Thymus (tissue), 11 donors: ENCODE measurements at regions not wholly inside any gene's neighbourhood (a gene's known extent, or its start where the extent isn't known, plus 50 kb on each side); places are given as distances from the start of the nearest gene placed in this dataset.

ENCODE experiments used
- DNase-seq, 9 donors: peaks; one replicate each; pipeline ENCODE4 v3.0.0-alpha.2; 2013; ENCODE audit warnings: low spot score in 9 of 9, low read depth in 6 of 9, missing footprints in 1 of 9
- H3K27ac ChIP-seq, 2 donors: one replicate each; pipeline ENCODE4 v1.5.1; 2013; ENCODE audit warnings: control low read depth in 1 of 2, low read depth in 1 of 2, low read length in 1 of 2, mild to moderate bottlenecking in 1 of 2, moderate library complexity in 1 of 2
- H3K27me3 ChIP-seq, 2 donors: one replicate each; pipeline ENCODE4 v1.5.1; 2013; ENCODE audit warnings: low read length in 1 of 2; ENCODE audit not compliant: control insufficient read depth in 2 of 2, insufficient read depth in 1 of 2
- H3K36me3 ChIP-seq, 2 donors: one replicate each; pipeline ENCODE4 v1.5.1; 2013; ENCODE audit warnings: low read length in 1 of 2, mild to moderate bottlenecking in 1 of 2, moderate library complexity in 1 of 2; ENCODE audit not compliant: control insufficient read depth in 2 of 2, insufficient read depth in 2 of 2
- H3K4me1 ChIP-seq, 2 donors: one replicate each; pipeline ENCODE4 v1.5.1; 2013; ENCODE audit warnings: low read length in 2 of 2; ENCODE audit not compliant: control insufficient read depth in 2 of 2, insufficient read depth in 2 of 2
- H3K4me3 ChIP-seq, 2 donors: one replicate each; pipeline ENCODE4 v1.5.1; 2013; ENCODE audit warnings: low read length in 2 of 2, control low read depth in 1 of 2, mild to moderate bottlenecking in 1 of 2
- H3K9me3 ChIP-seq, 2 donors: one replicate each; pipeline ENCODE4 v1.5.1; 2013; ENCODE audit warnings: low read length in 1 of 2, mild to moderate bottlenecking in 1 of 2; ENCODE audit not compliant: control insufficient read depth in 2 of 2, insufficient read depth in 1 of 2
- WGBS: extraction: QIAGEN DNeasy Blood & Tissue Kit; methylation state at CpG from one replicate; pipeline ENCODE4 v1.1.7; 2013; 5-methylcytosine and 5-hydroxymethylcytosine counted together
- donor health status: healthy.

DNA sequence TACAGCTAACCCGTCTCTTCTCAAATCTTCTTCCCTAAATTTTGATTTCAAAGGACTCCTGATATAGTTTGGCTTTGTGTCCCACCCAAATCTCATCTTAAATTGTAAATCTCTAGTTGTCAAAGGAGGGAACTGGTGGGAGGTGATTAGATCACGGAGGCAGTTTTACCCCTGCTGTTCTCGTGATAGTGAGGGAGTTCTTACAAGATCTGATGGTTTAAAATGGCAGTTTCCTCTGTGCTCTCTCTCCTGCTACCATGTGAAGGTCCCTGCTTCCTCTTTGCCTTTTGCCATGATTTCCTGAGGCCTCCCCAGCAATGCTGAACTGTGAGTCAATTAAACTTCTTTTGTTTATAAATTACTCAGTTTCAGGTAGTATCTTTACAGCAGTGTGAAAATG, 269.3 kb downstream of the POLR1F start:
- WGBS: 60% methylated on average over 3 of the region's 3 CpGs
- DNase-seq: no peak
- Histone ChIP-seq H3K27ac (no peak overlapping the region), H3K36me3 (no peaks in the 10 kb centered on the region), H3K4me1 (no peaks in the 10 kb centered on the region), H3K27me3 (no peaks in the 10 kb centered on the region), H3K4me3 (no peak overlapping the region), H3K9me3 (no peaks in the 10 kb centered on the region)

DNA sequence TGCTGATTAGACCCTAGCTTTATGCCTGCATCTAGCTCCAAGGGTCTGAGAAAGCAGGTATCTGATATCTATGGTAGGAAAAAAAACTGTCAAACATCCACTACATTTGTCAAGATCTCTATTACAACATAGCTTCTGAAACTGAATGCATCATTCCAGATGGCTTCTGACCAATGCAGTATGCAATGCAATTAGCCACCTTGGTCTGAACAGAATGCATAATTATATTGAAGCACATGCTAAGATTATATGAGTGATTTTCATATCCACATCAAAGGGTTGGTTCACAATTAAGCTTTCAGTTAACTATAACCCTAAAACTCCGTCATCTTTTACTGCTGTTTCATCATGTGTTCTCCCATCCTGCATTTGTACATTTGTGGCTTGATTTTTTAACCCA, 271.4 kb downstream of the POLR1F start:
- no peak for DNase-seq
- no peak overlapping the region for H3K4me3 ChIP-seq
- no peak overlapping the region for H3K27ac ChIP-seq
- no peaks in the 10 kb centered on the region for H3K4me1 ChIP-seq
- no peaks in the 10 kb centered on the region for H3K9me3 ChIP-seq
- 91% methylated on average over 1 of the region's 1 CpG for WGBS
- no peaks in the 10 kb centered on the region for H3K36me3 ChIP-seq
- H3K27me3 ChIP-seq: no peaks in the 10 kb centered on the region

DNA sequence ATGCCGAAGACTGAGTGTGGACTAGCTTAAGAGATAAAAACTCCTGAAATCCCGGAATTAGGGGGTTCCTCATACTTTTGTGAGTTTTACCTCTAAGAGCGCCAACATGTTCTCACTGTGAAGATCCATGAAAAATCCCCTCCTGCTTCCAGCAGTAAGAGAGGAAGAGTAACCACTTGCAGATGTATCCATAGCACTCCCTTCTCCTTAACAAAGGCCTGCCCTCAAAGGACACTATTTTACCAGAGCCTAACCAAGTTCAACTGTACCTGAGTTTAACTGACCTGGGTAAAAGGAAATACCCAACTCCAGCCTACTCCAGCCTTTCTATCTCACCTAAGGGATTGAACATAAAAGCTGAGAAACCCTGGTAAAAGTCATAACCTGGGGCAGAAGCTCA, 280.9 kb downstream of the POLR1F start:
- no peak overlapping the region for H3K4me3 ChIP-seq
- no peaks in the 10 kb centered on the region for H3K4me1 ChIP-seq
- H3K27ac ChIP-seq: no peak overlapping the region
- H3K36me3 ChIP-seq: no peaks in the 10 kb centered on the region
- H3K27me3 ChIP-seq: no peaks in the 10 kb centered on the region
- no peak for DNase-seq
- WGBS: 94% methylated on average over 3 of the region's 3 CpGs
- no peaks in the 10 kb centered on the region for H3K9me3 ChIP-seq

DNA sequence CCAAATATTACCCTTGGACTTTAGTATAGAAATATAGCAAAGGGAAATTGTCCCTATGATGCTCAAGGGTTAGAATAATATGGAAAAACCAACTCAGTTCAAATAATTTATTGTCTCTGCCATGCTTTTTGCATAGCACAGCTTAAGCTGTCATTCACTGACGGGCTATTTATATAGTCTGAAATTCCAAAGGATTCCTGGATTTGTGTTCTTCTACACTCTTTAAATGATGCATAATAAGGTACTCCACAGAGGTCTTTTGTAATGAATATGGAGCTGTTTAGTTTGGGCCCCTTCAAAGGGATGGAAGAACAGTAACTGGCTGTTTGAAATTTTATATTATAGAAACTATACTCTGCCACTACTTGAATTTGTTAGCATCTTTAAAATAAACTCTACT, 276.6 kb upstream of the FERD3L start:
- WGBS: 94% methylated on average over 1 of the region's 1 CpG
- Histone ChIP-seq H3K9me3 (no peaks in the 10 kb centered on the region), H3K36me3 (no peaks in the 10 kb centered on the region), H3K4me3 (no peak overlapping the region), H3K27ac (no peak overlapping the region), H3K27me3 (no peaks in the 10 kb centered on the region), H3K4me1 (no peaks in the 10 kb centered on the region)
- DNase-seq: no peak

- over 99% methylated on average over 2 of the region's 2 CpGs for WGBS
- Histone ChIP-seq H3K4me1 (no peaks in the 10 kb centered on the region), H3K27ac (no peak overlapping the region), H3K27me3 (no peaks in the 10 kb centered on the region), H3K36me3 (no peaks in the 10 kb centered on the region), H3K4me3 (no peak overlapping the region), H3K9me3 (no peaks in the 10 kb centered on the region)
- no peak for DNase-seq
Observed at GRCh38 chr7:19417231-19417630, 272.0 kb upstream of the FERD3L start.

DNA sequence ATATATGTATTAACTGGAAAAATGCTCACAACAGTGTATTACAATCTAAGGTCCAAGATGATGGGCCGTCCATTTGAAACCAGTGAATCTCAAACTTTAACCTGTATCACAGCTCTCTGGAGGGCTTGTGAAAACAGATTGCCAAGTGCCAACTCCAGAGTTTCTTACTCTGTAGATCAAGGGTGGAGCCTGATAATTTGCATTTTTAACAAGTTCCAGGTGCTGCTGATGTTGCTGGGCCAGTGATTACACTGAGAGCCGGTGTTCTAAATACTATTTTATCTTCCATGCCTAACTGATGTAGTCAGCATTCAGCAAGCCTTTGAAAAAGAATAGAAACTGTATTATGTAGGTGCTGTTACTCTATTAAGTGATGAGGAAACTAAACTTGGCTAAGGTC, 269.9 kb upstream of the FERD3L start:
- 95% methylated on average over 2 of the region's 2 CpGs for WGBS

GRCh38 chr7:19413443-19413965, 268.3 kb upstream of the FERD3L start:
- Histone ChIP-seq H3K4me1 (no peaks in the 10 kb centered on the region), H3K9me3 (no peaks in the 10 kb centered on the region), H3K36me3 (no peaks in the 10 kb centered on the region), H3K4me3 (no peak overlapping the region), H3K27ac (no peak overlapping the region), H3K27me3 (no peaks in the 10 kb centered on the region)
- DNase-seq: no peak
- 93% methylated on average over 3 of the region's 3 CpGs for WGBS

More for the DNA sequence above, 269.9 kb upstream of the FERD3L start:
- H3K27ac ChIP-seq: no peak overlapping the region
- no peak overlapping the region for H3K4me3 ChIP-seq
- H3K27me3 ChIP-seq: no peaks in the 10 kb centered on the region
- H3K36me3 ChIP-seq: no peaks in the 10 kb centered on the region
- no peaks in the 10 kb centered on the region for H3K9me3 ChIP-seq
- no peaks in the 10 kb centered on the region for H3K4me1 ChIP-seq
- no peak for DNase-seq

DNA sequence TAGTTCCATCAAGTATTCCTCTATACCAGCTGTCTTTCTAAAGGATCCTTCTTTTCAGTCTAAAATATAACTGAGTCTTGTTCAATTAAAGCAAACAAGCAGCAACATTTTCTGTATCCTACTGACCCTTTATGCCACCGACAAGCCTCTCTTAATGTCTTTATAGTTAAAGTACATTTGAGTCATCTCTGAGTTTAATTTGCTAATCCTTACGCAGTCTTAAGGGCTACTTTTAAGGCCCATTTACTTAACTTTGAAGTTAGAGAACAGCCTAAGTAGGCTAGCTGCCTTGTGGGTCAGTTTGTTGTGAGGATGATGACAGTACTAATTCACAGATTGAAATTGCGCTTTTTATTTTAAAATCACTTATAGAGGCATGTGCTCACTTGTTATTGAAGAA, 265.5 kb upstream of the FERD3L start:
- Histone ChIP-seq H3K9me3 (no peaks in the 10 kb centered on the region), H3K27ac (no peak overlapping the region), H3K4me3 (no peak overlapping the region), H3K27me3 (no peaks in the 10 kb centered on the region), H3K36me3 (no peaks in the 10 kb centered on the region), H3K4me1 (no peaks in the 10 kb centered on the region)
- no peak for DNase-seq
- WGBS: 98% methylated on average over 3 of the region's 3 CpGs

GRCh38 chr7:19410106-19410505, 264.9 kb upstream of the FERD3L start:
- H3K27me3 ChIP-seq: no peaks in the 10 kb centered on the region
- no peaks in the 10 kb centered on the region for H3K9me3 ChIP-seq
- H3K27ac ChIP-seq: no peak overlapping the region
- no peak overlapping the region for H3K4me3 ChIP-seq
- no peak for DNase-seq
- no peaks in the 10 kb centered on the region for H3K4me1 ChIP-seq
- no peaks in the 10 kb centered on the region for H3K36me3 ChIP-seq

- H3K9me3 ChIP-seq: no peaks in the 10 kb centered on the region
- no peak for DNase-seq
- H3K27me3 ChIP-seq: no peaks in the 10 kb centered on the region
- H3K36me3 ChIP-seq: no peaks in the 10 kb centered on the region
- H3K4me3 ChIP-seq: no peak overlapping the region
- no peak overlapping the region for H3K27ac ChIP-seq
- 73% methylated on average over 3 of the region's 3 CpGs for whole genome bisulfite sequencing
- no peaks in the 10 kb centered on the region for H3K4me1 ChIP-seq
Observed at GRCh38 chr7:19408706-19409220, 263.5 kb upstream of the FERD3L start.
